ENCODE measurements at regions not wholly inside any gene's neighbourhood (a gene's known extent, or its start where the extent isn't known, plus 50 kb on each side); places are given as distances from the start of the nearest gene placed in this dataset.

- intact Hi-C loops (cut with micrococcal nuclease; ENCODE audit: unreplicated experiment) (no loop called here), in situ Hi-C loops (cut with HindIII; ENCODE audit: extremely low pct_ligation_motif_present, low pct_unique_long_range_greater_than_20kb) (no loop called here)
- Histone ChIP-seq H3K27ac (ENCODE audit: extremely low read length, insufficient read depth, low read length) (no peak overlapping the region), H3K36me3 (replicated peaks in 1 of 2; ENCODE audit: control insufficient read depth in 1 of 2, insufficient read depth in 2 of 2, low read length in 2 of 2) (no peaks in the 10 kb centered on the region), H2AFZ (ENCODE audit: low read length) (no peak overlapping the region), H3K9ac (ENCODE audit: insufficient read depth, low read depth, low read length) (no peak overlapping the region), H3K79me2 (ENCODE audit: insufficient read depth, low read length) (no peaks in the 10 kb centered on the region), H3K4me3 (replicated peaks in 1 of 3; ENCODE audit: insufficient read depth in 1 of 3, low read depth in 2 of 3, low read length in 3 of 3) (no peak overlapping the region), H3K4me1 (ENCODE audit: insufficient read depth, low read length) (no peaks in the 10 kb centered on the region), H3K27me3 (ENCODE audit: control insufficient read depth in 1 of 2, insufficient read depth in 2 of 2, low read length in 2 of 2) (no peaks in the 10 kb centered on the region), H4K20me1 (ENCODE audit: insufficient read depth, low read length) (no peaks in the 10 kb centered on the region), H3K4me2 (ENCODE audit: low read depth, low read length) (no peak overlapping the region), H3K9me3 (ENCODE audit: low read length) (no peaks in the 10 kb centered on the region)
- ATAC-seq (no peak), DNase-seq (ENCODE audit: low spot score) (no peak), FAIRE-seq (no peak)
- TF ChIP-seq ZNF841 (CRISPR knock-in tag; IDR thresholded peaks at IDR 0.05; ENCODE audit: borderline replicate concordance) (no peak), ZNF441 (CRISPR knock-in tag; IDR thresholded peaks at IDR 0.05; ENCODE audit: borderline replicate concordance) (no peak), CREM (IDR thresholded peaks at IDR 0.05) (no peak), CREM (CRISPR knock-in tag; IDR thresholded peaks at IDR 0.05) (no peak), MED13 (CRISPR knock-in tag; IDR thresholded peaks at IDR 0.05) (no peak), ZBTB44 (CRISPR knock-in tag; IDR thresholded peaks at IDR 0.05) (no peak), ZBTB46 (CRISPR knock-in tag; IDR thresholded peaks at IDR 0.05; ENCODE audit: borderline replicate concordance) (no peak), ZNF557 (CRISPR knock-in tag; IDR thresholded peaks at IDR 0.05) (no peak)
- ChIA-PET CTCF (ENCODE audit: low intra/inter-chr PET ratio, low total read pairs) (no interaction called here), POLR2A (no interaction called here)
- 10% methylated on average over 1 of the region's 2 CpGs for WGBS (ENCODE audit: low lambda C conversion rate)
- BruUV-seq (replicated peaks): no TSS peak
These were observed 280.4 kb downstream of the HLX start for GRCh38 chr1:221159608-221160007.

Data from HepG2 (cell line).